HL-60 (cell line): ENCODE measurements at regions not wholly inside any gene's neighbourhood (a gene's known extent, or its start where the extent isn't known, plus 50 kb on each side); places are given as distances from the start of the nearest gene placed in this dataset.

ENCODE experiments used
- DNase-seq, 2 experiments: peaks; one replicate each; pipeline ENCODE4 v3.0.0-alpha.2; 2010 to 2020; ENCODE audit warnings: low read depth in 1 of 2, low spot score in 1 of 2
- H3K27ac ChIP-seq: fragments of 250-450 bp; sonication (Bioruptor Pico); replicated peaks from 2 replicates; pipeline ENCODE4 v1.5.1; 2020; ENCODE audit warnings: mild to moderate bottlenecking, moderate library complexity
- H3K27me3 ChIP-seq: fragments of 250-450 bp; sonication (Bioruptor Pico); 2 replicates; pipeline ENCODE4 v1.5.1; 2021; ENCODE audit warnings: mild to moderate bottlenecking, moderate library complexity; ENCODE audit not compliant: insufficient read depth, poor library complexity, severe bottlenecking
- H3K4me3 ChIP-seq: replicated peaks from 2 replicates; pipeline ENCODE4 v1.5.1; 2011; ENCODE audit warnings: mild to moderate bottlenecking, control low read depth, low read length; ENCODE audit not compliant: insufficient read depth
- CTCF ChIP-seq: IDR thresholded peaks from one replicate; pipeline ENCODE4 v1.5.1; 2011; ENCODE audit warnings: low read length, control low read depth, inconsistent platforms; ENCODE audit not compliant: insufficient read depth
- GABPA ChIP-seq: IDR thresholded peaks from 2 replicates; pipeline ENCODE4 v1.6.1; 2012; ENCODE audit warnings: low read depth
- POLR2AphosphoS5 ChIP-seq: IDR thresholded peaks from 2 replicates; pipeline ENCODE4 v1.6.1; 2012; ENCODE audit warnings: low read depth
- SPI1 ChIP-seq: IDR thresholded peaks from 2 replicates; pipeline ENCODE4 v1.6.1; 2012; ENCODE audit warnings: low read depth, mild to moderate bottlenecking, borderline replicate concordance
- TF ChIP-seq, protein P1 (sequence below): IDR thresholded peaks from 2 replicates; pipeline ENCODE4 v1.6.1; 2012; ENCODE audit warnings: low read depth; ENCODE audit not compliant: insufficient replicate concordance

DNA sequence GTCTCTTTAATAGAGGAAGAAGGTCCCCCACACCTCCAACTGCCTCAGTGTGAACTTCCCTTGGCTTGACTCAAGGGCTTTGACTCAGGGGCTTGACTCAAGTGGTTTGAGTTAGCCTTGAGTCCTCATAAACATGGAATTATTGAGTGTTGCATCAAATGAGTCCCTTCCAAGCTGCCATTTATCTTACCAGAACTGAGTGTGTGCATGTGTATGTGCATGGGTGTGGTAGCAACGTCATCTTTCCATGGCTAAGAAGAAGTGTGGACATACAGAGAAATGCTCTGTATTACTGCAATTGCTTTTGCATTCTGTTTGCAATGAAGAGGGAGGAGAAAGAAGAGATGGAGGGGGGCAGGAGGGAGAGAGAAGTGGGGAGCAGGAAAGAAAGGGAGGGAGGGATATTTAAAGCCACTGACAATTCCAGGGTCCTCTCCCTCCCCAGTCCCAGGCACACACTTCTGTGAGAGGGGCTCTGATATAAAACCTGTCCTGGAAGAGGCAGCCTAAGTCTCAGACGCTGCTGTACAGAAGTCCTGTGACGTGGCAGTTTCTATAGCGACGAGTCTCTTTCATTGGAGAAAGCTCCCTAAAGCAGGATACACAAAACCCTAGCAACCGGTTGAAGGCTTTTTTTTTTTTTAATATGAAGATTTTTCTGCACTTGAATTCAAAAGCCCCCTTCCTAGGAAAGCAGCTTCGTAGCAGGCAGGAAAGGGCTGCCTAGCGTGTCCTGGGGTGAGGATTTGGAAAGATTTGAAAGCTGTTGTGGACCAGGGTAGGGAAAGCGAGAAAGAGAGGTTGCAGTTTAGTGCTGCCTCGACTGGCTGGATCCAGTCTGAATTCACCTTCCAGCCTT lies 93.3 kb upstream of the MAP1B start:
- no peak overlapping the region for H3K27ac ChIP-seq
- no peak for DNase-seq
- H3K4me3 ChIP-seq, result no peak overlapping the region
- H3K27me3 ChIP-seq, result no peaks in the 10 kb centered on the region
- no peak for TF ChIP-seq CTCF
- TF ChIP-seq, protein P1, sequence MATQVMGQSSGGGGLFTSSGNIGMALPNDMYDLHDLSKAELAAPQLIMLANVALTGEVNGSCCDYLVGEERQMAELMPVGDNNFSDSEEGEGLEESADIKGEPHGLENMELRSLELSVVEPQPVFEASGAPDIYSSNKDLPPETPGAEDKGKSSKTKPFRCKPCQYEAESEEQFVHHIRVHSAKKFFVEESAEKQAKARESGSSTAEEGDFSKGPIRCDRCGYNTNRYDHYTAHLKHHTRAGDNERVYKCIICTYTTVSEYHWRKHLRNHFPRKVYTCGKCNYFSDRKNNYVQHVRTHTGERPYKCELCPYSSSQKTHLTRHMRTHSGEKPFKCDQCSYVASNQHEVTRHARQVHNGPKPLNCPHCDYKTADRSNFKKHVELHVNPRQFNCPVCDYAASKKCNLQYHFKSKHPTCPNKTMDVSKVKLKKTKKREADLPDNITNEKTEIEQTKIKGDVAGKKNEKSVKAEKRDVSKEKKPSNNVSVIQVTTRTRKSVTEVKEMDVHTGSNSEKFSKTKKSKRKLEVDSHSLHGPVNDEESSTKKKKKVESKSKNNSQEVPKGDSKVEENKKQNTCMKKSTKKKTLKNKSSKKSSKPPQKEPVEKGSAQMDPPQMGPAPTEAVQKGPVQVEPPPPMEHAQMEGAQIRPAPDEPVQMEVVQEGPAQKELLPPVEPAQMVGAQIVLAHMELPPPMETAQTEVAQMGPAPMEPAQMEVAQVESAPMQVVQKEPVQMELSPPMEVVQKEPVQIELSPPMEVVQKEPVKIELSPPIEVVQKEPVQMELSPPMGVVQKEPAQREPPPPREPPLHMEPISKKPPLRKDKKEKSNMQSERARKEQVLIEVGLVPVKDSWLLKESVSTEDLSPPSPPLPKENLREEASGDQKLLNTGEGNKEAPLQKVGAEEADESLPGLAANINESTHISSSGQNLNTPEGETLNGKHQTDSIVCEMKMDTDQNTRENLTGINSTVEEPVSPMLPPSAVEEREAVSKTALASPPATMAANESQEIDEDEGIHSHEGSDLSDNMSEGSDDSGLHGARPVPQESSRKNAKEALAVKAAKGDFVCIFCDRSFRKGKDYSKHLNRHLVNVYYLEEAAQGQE, result no peak
- no peak for TF ChIP-seq SPI1
- TF ChIP-seq POLR2AphosphoS5, result no peak
- no peak for TF ChIP-seq GABPA

DNA sequence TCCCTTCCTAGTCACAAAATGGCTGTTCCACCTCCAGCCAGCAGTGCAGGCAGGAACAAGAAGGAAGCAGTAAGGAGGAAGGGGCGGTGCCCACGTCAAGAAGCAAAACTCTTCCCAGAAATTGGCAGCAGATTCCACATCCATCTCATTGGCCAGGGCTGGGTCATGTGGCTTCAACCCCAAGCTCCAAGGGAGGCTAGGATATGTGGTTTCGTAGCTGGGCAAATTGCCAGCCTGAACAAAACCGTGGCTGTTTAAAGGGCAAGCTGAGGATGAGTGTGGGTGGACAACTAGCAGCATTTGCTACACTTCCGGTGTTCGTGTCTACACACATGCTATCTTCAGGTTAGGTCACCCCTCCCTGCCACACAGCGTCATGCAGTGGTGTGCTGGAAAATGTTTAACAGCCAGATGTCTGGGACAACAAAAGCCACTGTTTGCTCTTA lies 92.1 kb upstream of the MAP1B start:
- H3K27ac ChIP-seq, result no peak overlapping the region
- no peak for DNase-seq
- no peak overlapping the region for H3K4me3 ChIP-seq
- no peak for TF ChIP-seq GABPA
- TF ChIP-seq SPI1, result no peak
- TF ChIP-seq POLR2AphosphoS5, result no peak
- no peak for TF ChIP-seq CTCF
- TF ChIP-seq, protein P1, result no peak
- H3K27me3 ChIP-seq, result no peaks in the 10 kb centered on the region

DNA sequence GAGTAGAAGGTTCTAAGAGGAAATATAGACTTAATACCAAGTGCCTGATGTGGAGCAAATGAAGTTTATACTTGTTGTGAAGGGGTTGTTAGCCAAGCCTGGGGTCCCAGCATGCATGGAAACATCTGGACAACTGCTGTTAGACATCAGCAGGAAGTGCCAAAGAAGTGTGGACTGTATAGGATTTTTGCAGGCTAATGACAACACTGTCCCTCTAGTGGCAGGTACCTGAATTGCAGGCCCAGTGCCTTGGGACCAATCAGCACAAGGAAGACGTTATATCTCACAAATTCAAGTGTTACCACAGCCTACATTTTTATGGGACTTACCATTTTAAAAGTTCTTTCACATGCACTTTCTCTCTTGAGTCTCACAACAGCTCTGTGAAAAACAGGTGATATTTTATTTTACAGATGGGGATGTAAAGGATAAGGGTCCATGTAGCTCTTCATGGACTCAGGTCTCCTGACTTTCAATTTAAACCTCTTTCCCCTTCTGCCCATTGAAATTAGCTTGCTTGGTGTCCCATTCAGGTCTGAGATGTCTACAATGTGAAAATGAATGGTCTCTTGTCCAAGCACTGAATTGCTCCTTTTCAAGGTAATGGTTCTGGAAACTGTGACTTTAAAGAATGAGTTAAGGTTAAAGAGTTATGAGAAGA lies 89.0 kb upstream of the MAP1B start:
- TF ChIP-seq POLR2AphosphoS5 (no peak), SPI1 (no peak), CTCF (peak; percentile 77)
- no peak overlapping the region for H3K27ac ChIP-seq
- peak; percentile 5 to 25 for DNase-seq
- no peak overlapping the region for H3K4me3 ChIP-seq
- H3K27me3 ChIP-seq, result no peaks in the 10 kb centered on the region
